Islet precursor cell (in vitro differentiated cells): ENCODE measurements at regions not wholly inside any gene's neighbourhood (a gene's known extent, or its start where the extent isn't known, plus 50 kb on each side); places are given as distances from the start of the nearest gene placed in this dataset.

ENCODE experiments used
- DNase-seq: peaks from one replicate; pipeline ENCODE4 v3.0.0-alpha.2; 2018

DNA sequence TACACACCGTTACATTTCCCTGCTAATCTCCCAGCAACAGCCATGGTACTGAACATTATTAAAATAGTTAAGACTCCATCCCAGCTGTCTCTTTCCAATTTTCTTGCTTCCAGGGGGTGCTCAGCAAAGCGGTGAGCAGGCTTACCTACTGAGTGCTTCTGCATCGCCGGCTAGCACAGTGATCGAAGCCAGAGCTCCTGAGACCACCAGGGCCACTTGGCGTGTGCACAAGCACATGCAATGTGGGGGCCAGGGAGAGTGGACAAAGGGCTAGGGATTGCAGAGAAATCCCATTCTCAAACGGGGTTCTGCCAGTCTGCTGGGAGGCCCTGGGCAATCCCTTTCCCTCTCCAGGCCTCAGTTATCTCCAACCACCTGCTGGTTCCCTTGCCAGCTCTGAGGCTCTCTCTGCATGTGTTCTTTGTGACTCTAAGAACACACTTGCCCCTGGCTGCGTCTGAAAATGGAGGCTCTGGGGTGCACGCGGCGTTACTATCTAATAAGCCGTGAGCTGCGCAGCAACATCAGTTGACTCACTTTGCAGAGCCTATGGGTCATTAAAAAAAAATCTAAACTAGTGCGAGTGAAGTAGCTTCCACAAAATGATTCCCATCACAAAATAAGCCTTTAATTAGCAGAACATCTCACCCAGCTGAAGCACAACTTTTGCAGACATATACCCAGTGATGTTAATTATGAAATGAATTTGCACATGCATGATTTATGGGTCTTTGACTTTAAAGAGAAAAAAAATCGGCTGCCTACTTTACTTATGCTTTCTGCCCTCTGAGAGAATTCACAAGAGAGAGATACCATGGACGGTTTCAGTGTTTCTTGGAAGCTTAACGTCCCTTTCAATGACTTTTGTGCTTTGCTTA, 271.5 kb downstream of the TLE3 start:
- no peak for DNase-seq

DNA sequence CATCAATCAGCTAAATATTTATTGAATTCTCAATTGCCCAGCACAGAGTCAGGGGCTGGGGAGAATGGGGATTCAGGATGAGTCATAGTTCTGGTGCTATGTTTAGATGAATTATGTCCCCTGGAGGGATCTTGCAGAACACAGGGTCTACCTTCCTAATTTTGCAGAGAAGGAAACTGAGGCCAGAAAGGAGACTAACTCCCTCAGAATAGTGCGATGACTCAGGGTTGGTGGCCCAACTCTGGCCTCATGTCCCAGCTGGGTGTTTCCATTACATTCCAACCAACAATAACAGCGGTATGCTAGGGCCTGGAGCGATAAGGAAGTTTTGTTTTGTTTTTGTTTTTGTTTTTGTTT, 270.9 kb downstream of the TLE3 start:
- no peak for DNase-seq

GRCh38 chr15:69827751-69828150, 270.0 kb downstream of the TLE3 start:
- DNase-seq, result no peak

- no peak for DNase-seq
Measured at GRCh38 chr15:69828181-69828828, 269.4 kb downstream of the TLE3 start.

- no peak for DNase-seq
Measured at GRCh38 chr15:69829974-69830373, 267.7 kb downstream of the TLE3 start.

DNA sequence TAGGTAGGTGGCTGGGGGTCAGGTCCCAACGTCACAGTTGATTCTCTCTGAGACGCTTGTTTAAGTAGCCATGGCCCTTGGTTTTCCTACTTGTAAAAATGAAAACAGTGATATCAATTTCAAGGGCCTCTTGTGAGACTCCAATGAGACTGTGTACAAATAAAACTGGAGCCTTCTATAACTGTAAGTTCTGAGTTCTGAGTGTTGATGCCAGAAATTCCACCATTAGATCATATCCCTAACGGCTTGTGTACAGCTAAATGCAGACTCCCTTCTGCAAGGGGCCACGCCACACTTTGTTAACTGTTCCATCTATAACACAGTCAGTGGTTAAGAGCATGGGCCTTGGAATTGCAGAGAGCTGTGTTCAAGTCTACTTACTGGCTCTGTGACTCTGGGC, 267.3 kb downstream of the TLE3 start:
- DNase-seq, result no peak

DNA sequence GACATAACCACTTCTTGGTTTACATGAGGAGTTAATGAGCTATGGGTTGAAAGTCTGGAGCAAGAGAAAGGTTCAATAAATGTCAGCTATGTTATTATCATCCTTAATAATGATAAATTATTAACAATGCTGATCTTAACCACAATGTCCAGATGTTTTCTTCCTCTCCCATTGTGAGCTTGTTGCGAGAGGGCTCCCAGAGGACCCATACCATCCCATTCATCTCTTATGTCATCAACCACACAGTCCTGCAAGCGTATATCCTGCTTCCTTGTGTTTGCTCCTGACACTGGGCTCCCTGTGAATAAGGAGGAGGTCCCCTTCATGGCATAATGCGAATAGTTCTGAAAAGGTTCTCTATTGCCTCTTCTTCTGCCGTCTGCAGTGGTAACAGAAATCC, 266.8 kb downstream of the TLE3 start:
- DNase-seq, result no peak

DNA sequence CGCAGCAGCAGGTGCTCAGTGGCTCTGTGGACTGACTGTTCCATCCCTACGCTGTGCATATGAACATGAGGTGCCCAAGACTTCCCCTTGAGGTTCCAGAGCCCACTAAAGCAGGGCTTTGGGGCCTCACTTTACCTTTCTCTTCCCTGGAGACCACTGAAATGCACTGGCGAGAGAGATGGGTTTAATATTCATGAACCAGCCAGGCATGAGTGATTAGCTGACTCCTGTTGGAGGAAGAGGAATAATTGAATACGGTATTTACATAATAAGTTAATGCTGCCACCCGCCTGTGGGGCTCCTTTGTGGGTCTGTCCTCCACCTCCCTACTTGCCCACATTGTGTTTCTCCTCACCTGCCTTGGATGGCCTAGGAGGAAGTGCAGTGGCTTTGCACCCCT, 263.4 kb downstream of the TLE3 start:
- DNase-seq, result no peak

DNA sequence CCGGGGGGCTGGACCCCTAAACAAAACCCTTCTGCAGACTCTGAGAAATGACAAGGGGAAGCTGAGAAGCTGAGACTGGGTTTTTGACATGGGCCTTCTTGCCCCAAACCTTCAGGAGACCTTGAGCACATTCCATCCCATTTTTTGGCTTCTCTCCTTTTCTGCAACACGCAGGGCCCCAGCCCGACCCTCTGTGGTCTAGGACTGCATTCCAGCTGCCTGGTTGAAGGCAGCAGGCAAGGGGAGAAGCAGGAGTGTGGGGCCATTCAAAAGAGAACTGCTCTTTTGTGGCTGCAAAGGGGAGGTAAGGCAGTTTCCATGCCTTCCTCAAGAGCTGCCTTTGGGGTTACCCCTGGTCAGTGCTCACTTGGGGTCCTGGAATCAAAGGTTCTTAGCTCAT, 263.0 kb downstream of the TLE3 start:
- no peak for DNase-seq

- no peak for DNase-seq
Measured at GRCh38 chr15:69836048-69836447, 261.7 kb downstream of the TLE3 start.

DNA sequence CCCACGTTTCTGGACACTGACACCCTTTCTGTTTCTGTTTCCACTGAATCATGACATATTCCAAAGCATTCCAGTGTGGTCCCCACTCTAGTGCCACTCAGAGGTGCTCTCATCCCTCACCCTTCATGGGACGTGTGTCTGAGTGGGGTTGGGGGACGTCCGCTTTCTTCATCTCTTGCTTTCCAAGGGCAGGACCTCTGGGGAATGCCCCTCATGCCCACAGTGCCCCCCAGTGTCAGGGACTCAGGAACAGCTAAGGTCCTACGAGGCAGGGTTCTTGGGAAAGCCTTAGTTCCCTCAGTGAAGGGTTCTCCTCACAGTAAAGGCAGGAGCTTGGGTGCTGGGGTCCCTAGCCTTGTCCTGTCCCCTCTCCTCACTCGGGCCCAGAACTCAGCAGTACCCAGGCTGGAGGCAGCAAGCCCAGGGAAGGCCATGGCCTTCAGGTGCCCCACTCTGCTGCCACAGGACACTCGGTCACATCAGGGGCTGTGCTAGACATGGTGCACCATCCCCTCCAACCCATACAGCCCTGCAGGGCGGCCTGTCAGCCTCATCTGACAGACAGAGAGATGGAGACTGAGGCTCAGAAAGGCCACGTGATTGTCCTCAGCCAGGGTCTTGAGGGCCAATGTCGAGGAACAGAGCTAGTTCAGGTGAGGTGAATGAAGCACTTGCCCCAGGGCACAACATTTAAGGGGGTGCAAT, 261.0 kb downstream of the TLE3 start:
- no peak for DNase-seq

DNA sequence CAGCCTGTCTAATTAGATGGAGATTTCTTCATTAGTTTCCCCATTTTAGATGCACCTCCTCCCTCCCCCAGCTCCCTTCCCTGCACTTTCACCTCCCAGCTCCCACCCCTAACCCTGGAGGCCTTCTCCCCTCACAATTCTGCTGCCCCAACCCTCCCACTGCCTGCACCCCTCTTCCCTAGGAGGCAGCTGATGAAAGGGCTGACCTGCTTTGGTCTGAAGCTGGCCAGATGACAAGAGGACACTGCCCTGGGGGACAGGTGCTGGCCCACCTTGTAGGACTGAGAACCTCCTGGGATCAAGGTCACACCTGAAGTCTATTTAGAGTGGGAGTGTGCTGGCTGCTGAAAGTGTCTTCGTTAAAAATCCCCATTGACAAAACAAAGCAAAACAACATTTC, 259.4 kb downstream of the TLE3 start:
- DNase-seq, result no peak

DNA sequence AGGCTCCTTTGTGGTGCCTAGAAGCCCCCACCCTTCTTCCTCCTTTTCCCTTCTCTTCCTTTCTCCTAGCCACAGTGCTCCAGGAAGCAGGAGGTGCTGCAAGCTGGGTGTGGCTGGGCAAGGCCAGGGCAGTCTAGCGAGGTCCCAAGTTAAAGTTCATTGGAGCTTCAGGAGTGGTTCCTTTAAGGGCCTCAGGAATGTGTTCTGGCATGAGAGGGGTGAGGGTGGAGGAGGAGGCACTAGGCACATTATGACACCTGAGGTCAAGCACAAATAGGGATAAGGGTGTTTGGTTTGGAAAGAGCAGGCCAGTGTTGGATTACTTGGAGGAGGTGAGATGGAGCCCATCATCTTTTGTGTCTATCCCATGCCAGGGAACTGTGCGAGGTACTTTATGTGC, 258.7 kb downstream of the TLE3 start:
- DNase-seq, result no peak

DNA sequence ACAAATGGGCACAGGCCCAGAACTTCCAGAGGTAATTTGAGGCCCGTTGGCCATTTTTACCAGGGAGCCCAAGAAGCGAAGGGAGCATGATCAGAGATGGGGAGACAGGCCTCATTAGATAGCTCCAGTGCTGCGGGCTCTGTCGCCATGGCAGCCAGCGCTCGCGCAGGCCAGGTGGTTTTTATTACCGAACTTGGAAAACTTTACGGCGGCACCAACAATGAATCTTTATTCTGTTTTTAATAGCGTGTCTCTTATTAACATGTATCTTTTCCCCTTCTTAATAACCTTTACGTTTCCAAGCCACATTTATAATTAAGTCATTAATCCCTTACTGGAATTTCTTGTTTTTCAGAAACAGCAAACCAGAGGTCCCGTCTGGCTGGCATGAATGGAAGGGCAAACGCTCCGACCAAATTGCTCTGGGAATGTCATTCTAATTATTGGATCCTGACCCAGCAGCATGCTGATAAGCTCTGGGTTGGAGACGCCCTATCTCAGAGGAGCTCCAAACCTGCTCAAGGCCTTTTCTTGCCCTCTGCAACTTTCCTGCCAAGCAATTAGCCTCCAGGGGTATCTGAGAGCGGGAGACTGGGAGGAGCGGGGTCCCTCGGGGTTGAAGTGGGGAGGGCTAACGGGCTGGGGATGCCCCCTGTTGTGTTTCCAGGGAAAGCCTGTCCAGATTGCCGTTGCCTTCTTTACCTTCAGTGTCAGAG, 256.4 kb downstream of the TLE3 start:
- no peak for DNase-seq

DNA sequence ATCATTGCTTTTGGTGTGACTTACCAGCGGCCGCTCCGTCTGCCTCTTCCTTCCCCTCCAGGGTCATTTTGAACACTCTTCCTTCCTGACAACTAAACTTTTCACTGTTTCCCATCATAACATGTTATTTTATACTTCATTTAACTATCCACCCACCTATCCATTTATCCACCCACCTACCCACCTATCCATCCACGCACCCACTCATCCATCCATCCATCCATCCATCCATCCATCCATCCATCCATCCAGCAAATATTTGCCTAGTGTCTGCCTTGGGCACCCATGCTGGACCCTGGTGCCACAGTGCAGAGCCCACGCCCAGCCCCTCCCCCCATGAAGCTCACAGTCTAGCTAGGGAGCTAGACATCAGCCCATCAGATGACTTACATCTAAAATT, 254.9 kb downstream of the TLE3 start:
- no peak for DNase-seq

- no peak for DNase-seq
Measured at GRCh38 chr15:69843276-69843899, 254.3 kb downstream of the TLE3 start.

DNA sequence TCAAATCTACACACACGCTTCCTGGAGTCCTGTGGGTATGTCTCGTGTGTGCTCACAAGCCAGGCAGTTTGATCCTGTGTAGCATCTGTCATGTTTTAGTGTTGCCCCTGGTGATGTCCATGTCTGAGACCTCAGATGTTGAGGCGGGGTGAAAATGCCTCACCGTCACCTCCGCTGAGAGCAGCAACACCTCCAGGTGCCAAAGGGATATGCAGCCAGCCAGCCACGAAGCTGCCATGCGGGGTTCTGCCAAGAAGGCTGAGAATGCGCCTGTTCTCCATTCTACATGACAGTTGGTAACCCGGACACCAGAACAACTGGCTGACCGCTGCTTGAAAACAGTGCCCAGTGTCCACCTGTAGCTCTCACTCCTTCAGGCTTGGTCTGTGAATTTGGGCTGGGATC, 253.8 kb downstream of the TLE3 start:
- no peak for DNase-seq

DNA sequence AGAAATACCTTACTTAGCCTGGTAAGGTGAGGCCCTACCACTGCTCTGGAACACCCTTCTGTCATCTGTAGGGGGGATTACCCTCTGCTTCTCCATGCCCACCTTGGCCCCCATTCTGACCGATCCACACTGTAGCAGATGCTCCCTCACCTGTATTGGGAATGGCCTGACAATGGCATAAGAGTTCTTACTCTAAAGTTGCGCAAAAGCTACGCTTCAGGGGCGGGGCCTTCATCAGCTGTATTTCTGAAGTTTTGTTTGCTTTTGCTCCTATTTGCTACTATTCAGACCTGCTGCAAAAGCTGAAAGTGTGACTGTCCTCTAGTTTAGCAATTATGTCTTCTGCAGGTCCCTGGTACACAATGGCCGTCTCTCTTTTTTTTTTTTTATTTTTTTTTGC, 252.6 kb downstream of the TLE3 start:
- DNase-seq, result no peak

GRCh38 chr15:69847625-69848024, 250.1 kb downstream of the TLE3 start:
- no peak for DNase-seq

DNA sequence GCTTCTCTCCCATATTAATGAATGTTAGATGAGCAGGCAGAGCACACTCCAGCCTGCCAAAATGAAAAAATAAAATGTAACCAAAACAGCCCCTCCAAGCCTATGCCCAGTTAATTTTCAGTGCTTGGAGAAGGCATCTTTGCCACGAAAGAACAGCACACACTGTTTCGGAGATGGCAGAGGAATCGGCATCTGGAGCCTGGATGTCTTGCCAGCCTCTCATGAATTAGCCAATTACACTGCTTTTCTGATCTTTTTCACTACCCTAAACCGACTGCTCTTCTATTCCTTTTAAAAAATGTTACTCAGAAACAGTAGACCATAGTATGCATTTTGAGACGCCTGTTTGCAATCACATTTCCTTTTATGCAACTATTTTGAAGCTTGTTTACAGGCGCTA, 249.6 kb downstream of the TLE3 start:
- DNase-seq, result no peak

- no peak for DNase-seq
Measured at GRCh38 chr15:69848551-69849231, 249.0 kb downstream of the TLE3 start.

DNA sequence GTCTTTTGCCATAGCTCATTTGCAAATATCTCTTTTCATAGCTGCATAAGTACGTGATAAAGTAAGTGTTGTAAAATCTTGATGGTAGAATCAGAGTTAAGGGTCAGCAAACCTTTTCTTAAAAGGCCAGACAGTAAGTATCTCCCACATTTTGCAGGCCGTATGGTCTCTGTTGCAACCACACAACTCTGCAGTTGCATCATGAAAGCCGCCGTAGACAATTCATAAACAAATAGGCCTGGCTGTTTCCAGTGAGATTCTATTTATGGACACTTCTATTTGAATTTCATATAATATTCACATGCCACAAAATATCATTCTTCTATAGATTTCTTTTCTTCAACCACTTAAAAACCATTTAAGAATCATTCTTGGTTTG, 248.5 kb downstream of the TLE3 start:
- no peak for DNase-seq
